ENCODE measurements at regions not wholly inside any gene's neighbourhood (a gene's known extent, or its start where the extent isn't known, plus 50 kb on each side); places are given as distances from the start of the nearest gene placed in this dataset.
"Not testable (repeated sequence)": the region's sequence is repeated elsewhere in the genome, so short reads cannot be mapped to it uniquely, and the experiment has no call there.

GRCh38 chr2:230625220-230625619 lies 87.4 kb upstream of the CAB39 start:
- TF ChIP-seq CTCF (IDR thresholded peaks at IDR 0.05); EZH2 (IDR thresholded peaks at IDR 0.05; ENCODE audit: borderline replicate concordance, insufficient read depth, low read depth, low read length, poor library complexity, severe bottlenecking): not testable (repeated sequence)

Measured in B cell (primary cell).